GDM1 (cell line): ENCODE measurements at regions not wholly inside any gene's neighbourhood (a gene's known extent, or its start where the extent isn't known, plus 50 kb on each side); places are given as distances from the start of the nearest gene placed in this dataset.

Experiments used
- DNase-seq: peaks from one replicate; lab custom pipeline; 2025; lab: John Stamatoyannopoulos, UW

DNA sequence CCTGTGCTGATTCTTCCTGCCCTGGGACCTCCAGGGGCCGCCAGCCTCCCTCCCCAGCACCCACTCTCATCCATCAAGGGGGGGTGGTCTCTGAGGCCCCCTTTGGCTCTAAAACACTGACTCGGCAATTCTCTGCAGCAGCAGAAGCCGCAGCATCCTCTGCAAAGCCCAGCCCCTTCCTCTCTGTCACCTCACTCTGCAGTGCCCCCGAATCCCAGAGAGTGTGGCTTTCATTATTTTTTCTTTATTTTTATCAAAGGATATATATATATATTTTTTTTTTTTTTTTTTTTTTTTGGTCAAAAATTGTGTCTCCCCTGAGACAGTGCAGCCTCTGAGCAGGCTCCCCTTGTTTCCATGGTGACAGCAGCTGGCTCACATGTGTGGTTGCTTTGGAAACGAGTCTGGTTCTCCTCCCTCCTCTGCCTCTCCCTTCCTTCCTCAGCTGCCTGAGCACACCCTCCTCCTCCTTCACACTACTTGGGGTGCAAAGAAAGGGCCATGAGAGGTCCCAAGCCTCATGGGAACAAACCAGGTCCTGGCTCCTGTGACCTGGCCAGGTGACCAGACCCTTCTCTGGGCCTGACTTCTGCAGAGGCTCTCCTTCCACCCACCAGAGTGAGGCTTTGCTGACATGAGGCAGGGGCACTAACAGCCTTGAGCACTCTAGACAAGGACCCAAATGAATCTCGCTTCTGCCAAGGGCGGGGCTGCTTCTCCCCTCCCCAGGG is 100.5 kb downstream of the LRRC74A start:
- peak; percentile 72 for DNase-seq

DNA sequence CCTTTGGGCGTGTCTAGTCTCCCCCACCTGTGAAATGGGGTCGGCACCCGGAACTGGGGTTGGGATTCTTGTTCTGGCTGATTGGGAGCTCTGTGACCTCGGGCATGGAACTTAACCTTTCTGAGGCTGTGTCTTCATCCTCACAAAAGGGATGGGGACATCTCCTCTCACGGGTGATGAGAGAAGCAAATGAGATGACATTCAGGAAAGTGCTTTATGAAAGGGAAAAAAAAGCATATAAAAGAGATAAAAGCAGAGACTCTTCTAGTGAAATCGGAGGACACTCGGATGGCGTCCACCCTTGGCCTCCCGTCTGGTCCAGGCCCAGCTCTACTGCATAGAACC is 98.9 kb downstream of the LRRC74A start:
- DNase-seq, result no peak

DNA sequence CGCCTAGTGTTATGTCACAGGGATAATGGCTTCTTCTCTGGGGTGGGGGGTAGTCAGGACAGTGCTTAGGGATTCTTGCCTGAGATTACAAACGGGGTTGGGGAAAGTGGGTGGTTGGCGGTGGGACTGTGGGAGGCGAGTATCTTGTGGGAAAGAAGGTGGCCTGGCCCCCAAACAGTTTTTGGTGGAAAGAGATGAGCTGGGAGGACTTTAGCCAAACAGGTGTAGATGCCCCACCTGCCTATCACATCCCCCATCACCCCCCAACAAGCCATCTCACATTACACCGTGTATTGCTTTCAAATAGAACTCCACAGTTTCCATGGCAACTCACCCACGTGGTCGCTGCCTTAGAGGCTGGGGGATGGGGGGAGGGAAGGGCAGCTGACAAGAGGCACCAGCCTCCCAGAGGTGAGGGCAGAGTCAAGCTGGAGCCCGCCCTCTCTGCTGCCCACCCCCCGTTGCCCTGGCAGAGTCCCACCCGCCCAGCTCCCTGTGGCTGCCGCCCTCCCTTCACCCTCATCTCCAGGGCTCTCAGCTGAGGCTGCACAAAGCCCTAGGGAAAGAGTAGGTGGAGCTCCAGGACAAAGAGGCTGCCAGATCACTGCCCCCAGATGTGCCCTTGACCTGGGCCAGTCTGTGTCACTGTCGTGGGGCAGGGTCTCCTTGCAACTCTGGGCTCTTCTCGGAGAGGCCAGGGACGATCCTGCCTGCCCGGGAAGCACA is 98.3 kb downstream of the LRRC74A start:
- no peak for DNase-seq

DNA sequence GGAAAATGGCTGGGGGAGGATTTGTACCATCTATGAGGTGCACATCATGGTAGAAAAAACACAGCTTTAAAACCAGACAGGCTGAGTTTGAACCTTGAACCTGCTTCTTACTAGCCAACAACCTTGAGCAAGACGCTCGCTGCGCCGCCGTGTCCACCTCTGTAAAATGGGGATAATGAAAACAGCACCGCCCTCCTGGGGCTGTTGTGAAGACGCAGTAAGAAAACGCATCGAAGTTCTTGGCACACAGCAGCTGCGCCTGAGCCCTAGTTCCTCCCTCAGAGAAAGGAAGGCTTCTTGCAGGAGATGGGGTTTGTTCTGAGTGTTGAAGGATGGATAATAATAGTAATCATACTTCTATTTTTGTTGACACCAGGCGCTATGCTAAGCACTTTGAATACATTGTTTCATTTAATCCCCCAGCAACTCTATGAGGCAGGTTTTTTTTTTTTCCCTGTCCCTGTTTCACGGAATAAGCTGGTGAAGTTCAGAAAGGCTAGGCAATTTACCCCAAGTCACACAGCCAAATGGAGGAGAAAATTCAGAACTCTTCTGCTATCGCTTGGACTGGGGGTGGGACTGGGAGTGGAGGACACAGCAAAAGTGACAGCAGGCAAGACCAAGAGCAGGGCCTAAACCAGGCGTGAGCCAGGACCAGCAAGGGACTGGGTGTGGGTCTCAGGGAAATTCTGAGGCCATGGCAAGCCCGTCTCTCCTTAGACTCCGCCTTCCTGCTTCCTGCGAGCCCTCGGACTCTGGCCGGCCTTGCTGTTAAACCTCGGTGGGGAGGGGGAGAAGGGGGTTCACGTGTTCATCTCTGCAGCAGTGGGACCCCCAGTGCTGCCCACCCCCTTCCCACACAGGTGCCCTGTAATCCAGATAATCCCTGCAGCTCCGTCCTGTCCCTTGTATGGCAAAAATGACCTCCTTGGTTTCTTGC is 97.5 kb downstream of the LRRC74A start:
- no peak for DNase-seq

DNA sequence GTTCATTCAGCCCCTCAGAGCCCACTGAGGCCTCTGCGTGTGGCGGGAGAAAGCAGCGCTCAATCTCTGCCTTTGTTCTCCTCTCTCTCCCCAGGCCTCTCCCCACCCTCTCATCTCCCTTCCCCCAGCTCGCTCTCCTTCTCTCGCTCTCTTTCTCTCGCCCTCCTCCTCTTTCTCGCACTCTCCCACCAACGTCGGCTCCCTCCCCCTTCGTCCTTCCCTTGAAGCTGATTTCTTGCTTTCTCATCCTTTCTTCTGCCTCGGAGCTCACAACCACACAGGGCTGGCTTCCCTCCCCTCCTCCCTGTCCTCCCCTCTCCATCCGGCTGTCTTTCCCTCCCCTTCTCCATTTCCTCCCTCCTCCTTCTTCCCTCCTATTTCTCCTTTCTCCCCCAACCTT is 96.4 kb downstream of the LRRC74A start:
- no peak for DNase-seq

DNA sequence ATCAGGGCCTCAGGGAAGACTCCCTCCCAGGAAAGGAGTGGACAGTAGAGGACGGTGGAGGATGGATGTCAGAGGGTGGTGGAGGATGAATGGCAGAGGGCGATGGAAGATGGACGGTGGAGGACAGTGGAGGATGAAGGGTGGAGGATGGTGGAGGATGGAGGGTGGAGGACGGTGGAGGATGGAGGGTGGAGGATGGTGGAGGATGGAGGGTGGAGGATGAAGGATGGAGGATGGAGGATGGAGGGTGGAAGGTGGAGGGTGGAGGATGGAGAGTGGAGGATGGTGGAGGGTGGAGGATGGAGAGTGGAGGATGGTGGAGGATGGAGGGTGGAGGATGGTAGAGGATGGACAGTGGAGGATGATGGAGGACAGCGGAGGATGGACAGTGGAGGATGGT is 95.9 kb downstream of the LRRC74A start:
- DNase-seq, result no peak

DNA sequence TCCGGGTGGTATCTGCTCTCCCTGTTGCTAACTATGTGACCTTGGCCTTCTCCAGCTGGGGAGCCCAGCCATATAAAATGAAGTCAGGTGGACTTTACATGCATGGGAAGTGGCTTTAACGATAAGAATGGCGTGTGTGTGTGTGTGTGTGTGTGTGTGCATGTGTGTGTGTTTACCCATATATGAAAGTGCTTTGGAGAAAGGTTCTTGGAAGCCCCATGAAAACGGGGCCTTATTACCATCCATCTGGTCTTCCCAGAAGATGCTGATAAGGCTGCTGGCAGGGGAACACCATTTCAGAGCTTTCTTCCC is 94.8 kb downstream of the LRRC74A start:
- DNase-seq, result no peak

DNA sequence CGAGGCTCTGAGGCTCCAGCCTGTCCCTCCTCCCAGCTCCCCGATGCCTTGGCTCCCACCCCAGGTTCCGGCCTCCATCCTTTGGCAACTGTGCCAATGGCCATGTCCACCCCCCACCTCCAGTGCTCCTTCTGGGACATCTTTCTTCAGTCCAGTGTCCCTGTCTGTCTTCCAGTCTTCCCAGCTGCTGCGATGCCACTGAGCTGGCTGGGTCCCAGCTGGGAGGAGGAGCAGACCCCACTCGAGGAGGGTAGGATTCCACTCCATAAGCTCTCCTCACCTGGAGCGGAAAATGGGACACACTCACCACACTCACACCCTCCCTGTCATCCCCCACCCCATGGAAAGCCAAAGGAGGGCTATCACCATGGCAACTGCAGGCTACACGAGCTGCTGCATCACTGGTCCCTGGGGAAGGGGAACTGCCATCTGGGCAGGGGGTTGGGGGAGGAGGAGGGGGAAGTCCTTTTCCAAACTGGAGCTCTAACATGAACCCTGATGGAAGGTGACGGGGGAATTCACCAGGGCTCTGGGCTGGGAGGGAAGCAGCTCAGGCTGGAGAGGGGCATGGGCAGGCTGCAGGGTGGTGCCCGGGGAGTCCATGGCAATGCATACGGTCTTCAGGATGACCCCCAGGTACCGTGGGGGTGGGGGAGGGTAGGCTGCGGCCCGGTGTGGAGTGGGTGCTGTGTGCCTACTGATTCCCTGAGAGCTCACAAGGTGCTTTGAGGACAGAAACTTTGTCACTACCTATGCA is 94.3 kb downstream of the LRRC74A start:
- DNase-seq, result no peak

DNA sequence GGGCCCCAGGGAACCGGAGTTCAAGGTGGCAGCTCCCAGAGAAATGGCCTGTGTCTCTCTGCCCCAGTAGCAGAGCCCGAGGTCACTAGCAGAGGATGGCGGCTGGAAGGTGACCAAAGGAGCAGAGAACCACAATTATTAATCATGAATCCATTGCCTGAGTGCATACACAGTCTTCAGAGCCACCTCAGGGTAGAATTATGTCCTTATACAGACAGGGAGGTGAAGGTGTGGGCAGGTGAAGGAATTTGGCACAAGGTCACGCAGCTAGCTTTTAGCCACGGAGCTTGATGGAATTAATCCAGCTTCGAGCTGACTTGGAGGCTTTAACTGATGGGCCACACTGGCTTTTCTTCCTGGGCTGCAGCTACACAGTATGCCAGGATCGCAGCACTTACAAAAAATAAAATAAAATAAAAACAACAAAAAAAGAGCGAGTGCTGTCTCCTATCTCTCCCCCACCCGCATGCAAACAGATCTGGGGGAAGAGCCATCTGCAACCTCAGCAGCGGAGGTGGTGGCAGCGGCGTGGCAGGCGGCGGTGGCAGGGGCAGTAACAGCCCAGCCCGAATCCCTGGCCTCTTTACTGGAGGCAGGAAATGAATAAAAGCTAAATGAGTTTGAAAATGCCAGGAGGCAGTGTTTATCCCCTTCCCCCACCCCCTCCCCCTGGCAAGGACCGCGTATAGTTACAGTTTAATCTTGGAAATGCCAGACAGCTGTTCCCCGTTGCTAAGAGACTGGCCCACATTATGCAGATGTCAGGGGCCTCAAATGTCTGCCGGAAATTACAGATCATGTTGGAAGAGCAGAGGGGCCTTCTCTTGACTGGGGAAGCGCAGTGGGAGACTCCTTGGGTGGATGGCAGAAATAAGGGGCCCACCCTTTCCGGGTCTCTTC is 93.5 kb downstream of the LRRC74A start:
- peak; percentile 22 for DNase-seq
